ENCODE measurements at regions not wholly inside any gene's neighbourhood (a gene's known extent, or its start where the extent isn't known, plus 50 kb on each side); places are given as distances from the start of the nearest gene placed in this dataset.

DNA sequence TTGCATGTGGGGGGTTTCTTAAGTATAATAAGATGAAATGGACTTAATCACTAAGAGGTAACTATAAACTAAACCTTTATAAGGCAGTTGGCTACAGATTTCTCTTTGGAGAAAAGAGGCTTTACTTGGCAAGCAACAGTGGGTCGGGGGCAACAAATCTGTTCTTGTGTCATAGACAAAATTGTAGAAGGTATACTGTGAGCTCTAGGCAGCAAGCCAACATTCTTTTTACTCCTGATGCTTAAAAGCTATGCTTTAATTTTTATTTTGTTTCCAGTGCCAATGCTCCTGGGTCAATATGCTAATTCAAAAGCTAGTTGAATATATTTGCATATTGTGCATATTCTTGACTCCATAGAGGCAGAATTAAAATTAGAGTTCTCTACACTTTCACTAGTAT lies 495.4 kb downstream of the BTBD3 start:
- CTCF ChIA-PET: interaction anchor here (0.6 kb wide), 1 partner anchor 518 kb away, joined by 3 read pairs; no protein-coding TSS in a partner anchor
- Mint-ChIP-seq H3K4me1 (ENCODE audit: insufficient read depth, unreplicated experiment) (peaks cover 12% of the 10 kb centered on the region), H3K27me3 (ENCODE audit: insufficient read depth, unreplicated experiment) (no peaks in the 10 kb centered on the region), H3K36me3 (ENCODE audit: insufficient read depth, unreplicated experiment) (no peaks in the 10 kb centered on the region), H3K4me3 (ENCODE audit: unreplicated experiment) (no peak overlapping the region), H3K9me3 (ENCODE audit: unreplicated experiment) (peaks cover 5% of the 10 kb centered on the region), H3K27ac (ENCODE audit: low read depth, unreplicated experiment) (no peak overlapping the region)
- BruUV-seq (replicated peaks): no TSS peak
- TF ChIP-seq CTCF (IDR thresholded peaks at IDR 0.05; ENCODE audit: unreplicated experiment): no peak
- DNase-seq (ENCODE audit: unreplicated experiment): no peak
- intact Hi-C loops (cut with micrococcal nuclease): no loop called here
- POLR2A ChIA-PET: no interaction called here

- POLR2A ChIA-PET: no interaction called here
- Mint-ChIP-seq H3K4me1 (ENCODE audit: insufficient read depth, unreplicated experiment) (peaks cover 5% of the 10 kb centered on the region), H3K27me3 (ENCODE audit: insufficient read depth, unreplicated experiment) (no peaks in the 10 kb centered on the region), H3K36me3 (ENCODE audit: insufficient read depth, unreplicated experiment) (no peaks in the 10 kb centered on the region), H3K9me3 (ENCODE audit: unreplicated experiment) (no peaks in the 10 kb centered on the region), H3K27ac (ENCODE audit: low read depth, unreplicated experiment) (no peak overlapping the region), H3K4me3 (ENCODE audit: unreplicated experiment) (no peak overlapping the region)
- TF ChIP-seq CTCF (IDR thresholded peaks at IDR 0.05; ENCODE audit: unreplicated experiment): no peak
- BruUV-seq (replicated peaks): no TSS peak
- DNase-seq (ENCODE audit: unreplicated experiment): peak; percentile 47
- intact Hi-C loops (cut with micrococcal nuclease): no loop called here
- CTCF ChIA-PET: interaction anchor here (0.6 to 0.7 kb wide), 3 partner anchors 18 to 737 kb away, joined by 3 to 6 read pairs (median 4); no protein-coding TSS in a partner anchor
Measured at GRCh38 chr20:12414446-12415274, 497.0 kb downstream of the BTBD3 start.

GRCh38 chr20:12416281-12416680 lies 498.6 kb downstream of the BTBD3 start:
- Mint-ChIP-seq H3K27me3 (ENCODE audit: insufficient read depth, unreplicated experiment) (no peaks in the 10 kb centered on the region), H3K9me3 (ENCODE audit: unreplicated experiment) (no peaks in the 10 kb centered on the region), H3K4me1 (ENCODE audit: insufficient read depth, unreplicated experiment) (no peaks in the 10 kb centered on the region), H3K36me3 (ENCODE audit: insufficient read depth, unreplicated experiment) (no peaks in the 10 kb centered on the region), H3K4me3 (ENCODE audit: unreplicated experiment) (no peak overlapping the region), H3K27ac (ENCODE audit: low read depth, unreplicated experiment) (no peak overlapping the region)
- intact Hi-C loops (cut with micrococcal nuclease): no loop called here
- DNase-seq (ENCODE audit: unreplicated experiment): no peak
- POLR2A ChIA-PET: no interaction called here
- CTCF ChIA-PET: interaction anchor here (0.6 kb wide), 1 partner anchor 330 kb away, joined by 4 read pairs; no protein-coding TSS in a partner anchor
- BruUV-seq (replicated peaks): no TSS peak
- no peak for TF ChIP-seq CTCF (IDR thresholded peaks at IDR 0.05; ENCODE audit: unreplicated experiment)

- H3K27me3 Mint-ChIP-seq (ENCODE audit: insufficient read depth, unreplicated experiment): no peaks in the 10 kb centered on the region
- ChIA-PET POLR2A (no interaction called here), CTCF (no interaction called here)
- no peak for TF ChIP-seq CTCF (IDR thresholded peaks at IDR 0.05; ENCODE audit: unreplicated experiment)
- H3K9me3 Mint-ChIP-seq (ENCODE audit: unreplicated experiment): peaks cover 8% of the 10 kb centered on the region
- BruUV-seq (replicated peaks): no TSS peak
- no peak overlapping the region for H3K4me3 Mint-ChIP-seq (ENCODE audit: unreplicated experiment)
- intact Hi-C loops (cut with micrococcal nuclease): no loop called here
- H3K36me3 Mint-ChIP-seq (ENCODE audit: insufficient read depth, unreplicated experiment): no peaks in the 10 kb centered on the region
- H3K27ac Mint-ChIP-seq (ENCODE audit: low read depth, unreplicated experiment): no peak overlapping the region
- no peaks in the 10 kb centered on the region for H3K4me1 Mint-ChIP-seq (ENCODE audit: insufficient read depth, unreplicated experiment)
- no peak for DNase-seq (ENCODE audit: unreplicated experiment)
Measured at GRCh38 chr20:12433724-12434123, 516.0 kb downstream of the BTBD3 start.

Data from MCF 10A (cell line).